H9 (cell line): ENCODE measurements at regions not wholly inside any gene's neighbourhood (a gene's known extent, or its start where the extent isn't known, plus 50 kb on each side); places are given as distances from the start of the nearest gene placed in this dataset.
"Not testable (repeated sequence)": the region's sequence is repeated elsewhere in the genome, so short reads cannot be mapped to it uniquely, and the experiment has no call there.

ENCODE experiments used
- DNase-seq: peaks from one replicate; pipeline ENCODE4 v3.0.0-alpha.2; 2017
- H2AFZ ChIP-seq: one replicate; pipeline ENCODE4 v1.6.1; 2013; ENCODE audit warnings: mild to moderate bottlenecking, low read length, control low read depth, moderate library complexity
- H2AK5ac ChIP-seq: 2 replicates; pipeline ENCODE4 v1.6.1; 2013; ENCODE audit warnings: low read length, control low read depth, mixed read lengths; ENCODE audit not compliant: insufficient read length
- H2BK120ac ChIP-seq: one replicate; pipeline ENCODE4 v1.6.1; 2013; ENCODE audit warnings: low read depth, mild to moderate bottlenecking, low read length, control low read depth, inconsistent platforms; ENCODE audit not compliant: poor library complexity, severe bottlenecking
- H2BK12ac ChIP-seq: 2 replicates; pipeline ENCODE4 v1.6.1; 2013; ENCODE audit warnings: low read length, control low read depth, mixed read lengths, low read depth; ENCODE audit not compliant: insufficient read length
- H2BK15ac ChIP-seq: 2 replicates; pipeline ENCODE4 v1.6.1; 2013; ENCODE audit warnings: low read depth, low read length, control low read depth
- H2BK20ac ChIP-seq: one replicate; pipeline ENCODE4 v1.6.1; 2013; ENCODE audit warnings: low read depth, mild to moderate bottlenecking, low read length, control low read depth, inconsistent platforms; ENCODE audit not compliant: poor library complexity, severe bottlenecking
- H2BK5ac ChIP-seq: 2 replicates; pipeline ENCODE4 v1.6.1; 2013; ENCODE audit warnings: low read length, control low read depth, mixed read lengths; ENCODE audit not compliant: insufficient read length
- H3K14ac ChIP-seq: 2 replicates; pipeline ENCODE4 v1.6.1; 2013; ENCODE audit warnings: low read length, control low read depth; ENCODE audit not compliant: insufficient read depth
- H3K18ac ChIP-seq: 2 replicates; pipeline ENCODE4 v1.6.1; 2013; ENCODE audit warnings: low read depth, mild to moderate bottlenecking, mixed read lengths, low read length, control low read depth; ENCODE audit not compliant: insufficient read length
- H3K23ac ChIP-seq: 2 replicates; pipeline ENCODE4 v1.6.1; 2013; ENCODE audit warnings: low read length, control low read depth, mixed read lengths, low read depth; ENCODE audit not compliant: insufficient read length
- H3K23me2 ChIP-seq: 2 replicates; pipeline ENCODE4 v1.6.1; 2013; ENCODE audit warnings: low read depth, mild to moderate bottlenecking, mixed read lengths, low read length, control low read depth; ENCODE audit not compliant: insufficient read length, poor library complexity, severe bottlenecking
- H3K27ac ChIP-seq: 2 replicates; pipeline ENCODE4 v1.5.1; 2013; ENCODE audit warnings: low read length, control low read depth, mixed read lengths, low read depth; ENCODE audit not compliant: insufficient read length
- H3K27me3 ChIP-seq: 2 replicates; pipeline ENCODE4 v1.6.1; 2013; ENCODE audit warnings: low read length, control low read depth, inconsistent platforms; ENCODE audit not compliant: insufficient read depth
- H3K4ac ChIP-seq: 2 replicates; pipeline ENCODE4 v1.6.1; 2013; ENCODE audit warnings: low read depth, mild to moderate bottlenecking, control low read depth, inconsistent platforms, low read length, moderate library complexity
- H3K4me1 ChIP-seq: 2 replicates; pipeline ENCODE4 v1.6.1; 2013; ENCODE audit warnings: low read length, control low read depth, inconsistent platforms; ENCODE audit not compliant: insufficient read depth
- H3K4me2 ChIP-seq: 2 replicates; pipeline ENCODE4 v1.6.1; 2013; ENCODE audit warnings: low read length, control low read depth, mixed read lengths; ENCODE audit not compliant: insufficient read length, insufficient read depth
- H3K56ac ChIP-seq: 2 replicates; pipeline ENCODE4 v1.6.1; 2013; ENCODE audit warnings: low read depth, mild to moderate bottlenecking, mixed read lengths, low read length, control low read depth; ENCODE audit not compliant: insufficient read length
- H3K79me1 ChIP-seq: 2 replicates; pipeline ENCODE4 v1.6.1; 2013; ENCODE audit warnings: low read depth, mild to moderate bottlenecking, moderate library complexity, low read length, control low read depth, inconsistent platforms; ENCODE audit not compliant: insufficient read depth, poor library complexity, severe bottlenecking
- H3K79me2 ChIP-seq: 2 replicates; pipeline ENCODE4 v1.6.1; 2013; ENCODE audit warnings: low read length, control low read depth, inconsistent platforms; ENCODE audit not compliant: insufficient read depth
- H3K9ac ChIP-seq: 2 replicates; pipeline ENCODE4 v1.6.1; 2013; ENCODE audit warnings: low read length, control low read depth, mixed read lengths; ENCODE audit not compliant: insufficient read length; ENCODE audit errors: extremely low read depth
- H3K9me3 ChIP-seq: one replicate; pipeline ENCODE4 v1.6.1; 2013; ENCODE audit warnings: low read depth, low read length, inconsistent platforms; ENCODE audit not compliant: control insufficient read depth
- H3T11ph ChIP-seq: one replicate; pipeline ENCODE4 v1.6.1; 2013; ENCODE audit warnings: mild to moderate bottlenecking, low read length, control low read depth, inconsistent platforms
- H4K20me1 ChIP-seq: one replicate; pipeline ENCODE4 v1.6.1; 2013; ENCODE audit not compliant: control insufficient read depth, insufficient read length, insufficient read depth
- H4K5ac ChIP-seq: 2 replicates; pipeline ENCODE4 v1.6.1; 2013; ENCODE audit warnings: low read depth, mild to moderate bottlenecking, mixed read lengths, low read length, control low read depth; ENCODE audit not compliant: insufficient read length
- H4K8ac ChIP-seq: replicated peaks from 2 replicates; pipeline ENCODE4 v1.6.1; 2013; ENCODE audit warnings: low read length, control low read depth, mixed read lengths, low read depth; ENCODE audit not compliant: insufficient read length
- H4K91ac ChIP-seq: 2 replicates; pipeline ENCODE4 v1.6.1; 2013; ENCODE audit warnings: low read depth, mild to moderate bottlenecking, moderate library complexity, mixed read lengths, low read length, control low read depth; ENCODE audit not compliant: insufficient read length
- H3K27ac Mint-ChIP-seq, 3 experiments: 2 replicates in 2 of 3; 3 replicates in 1 of 3; pipeline ENCODE4 v1.8.0; 2020 to 2021; ENCODE audit warnings: mixed read lengths in 3 of 3, mild to moderate bottlenecking in 1 of 3, moderate library complexity in 1 of 3
- H3K27me3 Mint-ChIP-seq: 2 replicates; pipeline ENCODE4 v1.8.0; 2021; ENCODE audit warnings: low read depth, mild to moderate bottlenecking, moderate library complexity, mixed read lengths
- H3K36me3 Mint-ChIP-seq, 3 experiments: 2 replicates in 2 of 3; 3 replicates in 1 of 3; pipeline ENCODE4 v1.8.0; 2020 to 2021; ENCODE audit warnings: low read depth in 3 of 3, mixed read lengths in 3 of 3; ENCODE audit not compliant: insufficient read depth in 1 of 3
- H3K4me1 Mint-ChIP-seq, 2 experiments: 2 replicates each; pipeline ENCODE4 v1.8.0; 2020; ENCODE audit warnings: mixed read lengths in 2 of 2
- H3K4me3 Mint-ChIP-seq, 2 experiments: 2 replicates in 1 of 2; 3 replicates in 1 of 2; pipeline ENCODE4 v1.8.0; 2020 to 2021; ENCODE audit warnings: mild to moderate bottlenecking in 2 of 2, mixed read lengths in 2 of 2, moderate library complexity in 1 of 2
- H3K9me3 Mint-ChIP-seq, 2 experiments: 2 replicates in 1 of 2; 3 replicates in 1 of 2; pipeline ENCODE4 v1.8.0; 2020; ENCODE audit warnings: mild to moderate bottlenecking in 2 of 2, mixed read lengths in 2 of 2, moderate library complexity in 1 of 2
- CTCF ChIP-seq: fragments of 200-600 bp; sonication (generic); conservative IDR thresholded peaks from 3 replicates; pipeline ENCODE4 v1.8.0; 2021; ENCODE audit warnings: antibody characterized with exemption, mild to moderate bottlenecking
- WGBS: extraction: QIAGEN DNeasy Blood & Tissue Kit; methylation state at CpG from one replicate; pipeline ENCODE4 v1.1.7; 2013; ENCODE audit warnings: missing lambda C conversion rate, low lambda C conversion rate, mixed read lengths; ENCODE audit not compliant: insufficient read length; ENCODE audit errors: extremely low coverage; 5-methylcytosine and 5-hydroxymethylcytosine counted together

- H3K27ac Mint-ChIP-seq: no peak overlapping the region
- no peak overlapping the region for H2AFZ ChIP-seq
These were observed 84.6 kb downstream of the VCPKMT start for GRCh38 chr14:50031602-50032313.

GRCh38 chr14:50032462-50033167 lies 83.8 kb downstream of the VCPKMT start:
- H2BK5ac ChIP-seq, H3K27ac Mint-ChIP-seq, H3K27ac ChIP-seq, H2BK15ac ChIP-seq, H3K27me3 Mint-ChIP-seq, H3K4me1 Mint-ChIP-seq, H3K4me3 Mint-ChIP-seq, H4K91ac ChIP-seq, H4K8ac ChIP-seq, H4K20me1 ChIP-seq, H2BK12ac ChIP-seq, H3K79me2 ChIP-seq, H4K5ac ChIP-seq, H3K56ac ChIP-seq, H3K23ac ChIP-seq, H3K36me3 Mint-ChIP-seq, DNase-seq, H3K14ac ChIP-seq, H3K9ac ChIP-seq, H3K9me3 ChIP-seq, H3K79me1 ChIP-seq, H2AK5ac ChIP-seq, H2BK120ac ChIP-seq, H3K4me1 ChIP-seq, H3K4me2 ChIP-seq, H3K27me3 ChIP-seq, H3K9me3 Mint-ChIP-seq, H3K4ac ChIP-seq, H2AFZ ChIP-seq, H3T11ph ChIP-seq, H2BK20ac ChIP-seq, H3K18ac ChIP-seq, H3K23me2 ChIP-seq: not testable (repeated sequence)
- WGBS: no CpG with 5 or more reads among the region's 8 CpGs

More at GRCh38 chr14:50031602-50032313, 84.6 kb downstream of the VCPKMT start:
- H3K27me3 Mint-ChIP-seq: peaks cover 5% of the 10 kb centered on the region
- no peak overlapping the region for H3K27ac ChIP-seq
- no peaks in the 10 kb centered on the region for H3K27me3 ChIP-seq
- TF ChIP-seq CTCF: no peak
- H2AK5ac ChIP-seq: no peak overlapping the region
- H3K23me2 ChIP-seq: no peaks in the 10 kb centered on the region
- H2BK120ac ChIP-seq: no peak overlapping the region
- H3K9ac ChIP-seq: no peak overlapping the region
- H4K5ac ChIP-seq: no peak overlapping the region
- no peak overlapping the region for H3K14ac ChIP-seq
- H4K91ac ChIP-seq: no peak overlapping the region
- no peaks in the 10 kb centered on the region for H3K79me2 ChIP-seq
- no peak overlapping the region for H3K4me2 ChIP-seq
- no peak overlapping the region for H3K56ac ChIP-seq
- no peak for DNase-seq
- H3K18ac ChIP-seq: no peak overlapping the region
- no peak overlapping the region for H3T11ph ChIP-seq
- H3K23ac ChIP-seq: no peak overlapping the region
- H3K9me3 Mint-ChIP-seq: no peaks in the 10 kb centered on the region
- H3K4ac ChIP-seq: no peak overlapping the region
- no peaks in the 10 kb centered on the region for H3K4me1 ChIP-seq
- no peak overlapping the region for H2BK5ac ChIP-seq
- H2BK12ac ChIP-seq: no peak overlapping the region
- no peaks in the 10 kb centered on the region for H3K79me1 ChIP-seq
- H2BK15ac ChIP-seq: no peak overlapping the region
- H4K20me1 ChIP-seq: no peaks in the 10 kb centered on the region
- H3K36me3 Mint-ChIP-seq: no peaks in the 10 kb centered on the region
- no peak overlapping the region for H3K4me3 Mint-ChIP-seq
- no CpG with 5 or more reads among the region's 4 CpGs for WGBS
- H2BK20ac ChIP-seq: no peak overlapping the region
- no peaks in the 10 kb centered on the region for H3K4me1 Mint-ChIP-seq
- H4K8ac ChIP-seq: no peak overlapping the region
- no peaks in the 10 kb centered on the region for H3K9me3 ChIP-seq
